Transverse colon (tissue), 4 donors: ENCODE measurements at regions not wholly inside any gene's neighbourhood (a gene's known extent, or its start where the extent isn't known, plus 50 kb on each side); places are given as distances from the start of the nearest gene placed in this dataset.

Source experiments
- POLR2A ChIP-seq: fragments of 450-650 bp; IDR thresholded peaks from one replicate; pipeline ENCODE4 v1.6.1; 2016; ENCODE audit warnings: antibody characterized with exemption, mild to moderate bottlenecking, moderate library complexity
- POLR2AphosphoS5 ChIP-seq, 3 donors: sonication (generic); formaldehyde crosslinking; IDR thresholded peaks; one replicate each; pipeline ENCODE4 v1.6.1; 2016; ENCODE audit warnings: antibody characterized with exemption in 3 of 3
- TF ChIP-seq, protein P1 (sequence below), 5 experiments: fragments of 200-600 bp in 3 of 5; fragments of 450-650 bp in 2 of 5; sonication (generic) in 3 of 5; IDR thresholded peaks; 1 replicate in 2 of 5; 2 replicates in 3 of 5; pipeline ENCODE4 v1.5.1; 2016 to 2017; ENCODE audit warnings: antibody characterized with exemption in 5 of 5, inconsistent platforms in 3 of 5, mild to moderate bottlenecking in 2 of 5, moderate library complexity in 1 of 5

DNA sequence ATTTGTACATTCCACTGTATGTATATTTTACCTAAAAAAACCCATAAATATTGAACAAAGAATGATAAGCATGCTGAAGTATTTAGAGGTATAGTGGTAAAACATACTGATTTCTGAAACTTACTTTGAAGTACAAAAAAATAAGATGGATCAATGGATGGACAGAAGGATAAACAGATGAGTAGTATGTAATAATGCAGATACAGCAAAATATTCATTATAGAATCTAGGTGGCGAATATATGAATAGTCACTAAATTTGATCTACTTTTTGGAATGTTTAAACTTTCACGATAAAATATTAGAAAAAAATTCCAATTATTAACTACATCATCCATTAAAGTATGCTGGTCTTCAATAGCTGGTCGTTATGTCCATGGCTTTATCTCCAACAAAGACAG, 51.9 kb upstream of the GNB4 start:
- TF ChIP-seq, protein P1, sequence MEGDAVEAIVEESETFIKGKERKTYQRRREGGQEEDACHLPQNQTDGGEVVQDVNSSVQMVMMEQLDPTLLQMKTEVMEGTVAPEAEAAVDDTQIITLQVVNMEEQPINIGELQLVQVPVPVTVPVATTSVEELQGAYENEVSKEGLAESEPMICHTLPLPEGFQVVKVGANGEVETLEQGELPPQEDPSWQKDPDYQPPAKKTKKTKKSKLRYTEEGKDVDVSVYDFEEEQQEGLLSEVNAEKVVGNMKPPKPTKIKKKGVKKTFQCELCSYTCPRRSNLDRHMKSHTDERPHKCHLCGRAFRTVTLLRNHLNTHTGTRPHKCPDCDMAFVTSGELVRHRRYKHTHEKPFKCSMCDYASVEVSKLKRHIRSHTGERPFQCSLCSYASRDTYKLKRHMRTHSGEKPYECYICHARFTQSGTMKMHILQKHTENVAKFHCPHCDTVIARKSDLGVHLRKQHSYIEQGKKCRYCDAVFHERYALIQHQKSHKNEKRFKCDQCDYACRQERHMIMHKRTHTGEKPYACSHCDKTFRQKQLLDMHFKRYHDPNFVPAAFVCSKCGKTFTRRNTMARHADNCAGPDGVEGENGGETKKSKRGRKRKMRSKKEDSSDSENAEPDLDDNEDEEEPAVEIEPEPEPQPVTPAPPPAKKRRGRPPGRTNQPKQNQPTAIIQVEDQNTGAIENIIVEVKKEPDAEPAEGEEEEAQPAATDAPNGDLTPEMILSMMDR (IDR thresholded peaks at IDR 0.05), result no peak
- no peak for TF ChIP-seq POLR2A
- TF ChIP-seq POLR2AphosphoS5 (IDR thresholded peaks at IDR 0.05), result no peak
